ENCODE measurements at regions not wholly inside any gene's neighbourhood (a gene's known extent, or its start where the extent isn't known, plus 50 kb on each side); places are given as distances from the start of the nearest gene placed in this dataset.

GRCh38 chr16:54873071-54873470 is 57.6 kb upstream of the IRX5 start:
- TF ChIP-seq CTCF (IDR thresholded peaks at IDR 0.05), result no peak
- TF ChIP-seq POLR2A (IDR thresholded peaks at IDR 0.05), result no peak
- TF ChIP-seq EP300 (IDR thresholded peaks at IDR 0.05), result no peak
